ENCODE measurements at regions not wholly inside any gene's neighbourhood (a gene's known extent, or its start where the extent isn't known, plus 50 kb on each side); places are given as distances from the start of the nearest gene placed in this dataset.

DNA sequence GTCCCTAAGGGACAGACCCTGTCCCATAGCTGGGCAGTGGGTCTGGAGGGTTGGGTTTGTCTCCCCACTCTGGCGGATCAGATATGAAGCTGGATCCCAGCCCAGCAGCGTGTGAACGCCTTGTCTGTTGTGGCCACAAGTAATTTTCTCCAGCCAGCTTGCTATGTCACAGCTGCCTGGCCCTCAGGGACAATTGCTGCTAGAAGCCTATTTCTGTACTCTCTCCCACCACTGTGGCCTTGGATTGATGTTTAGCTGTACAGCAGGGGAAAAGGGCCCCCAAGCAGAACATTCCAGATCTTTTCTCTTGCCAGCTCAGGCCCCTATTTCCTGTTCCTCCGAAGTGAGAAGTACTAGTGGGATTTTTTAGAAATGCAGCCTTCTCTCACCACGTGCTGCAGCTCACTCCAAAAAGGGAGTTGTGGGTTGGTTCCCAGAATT is 53.5 kb upstream of the WAC start:
- H3K4me1 ChIP-seq (ENCODE audit: control insufficient read depth, extremely low read depth, insufficient read depth, low read length): no peaks in the 10 kb centered on the region
- no TSS peak for BruUV-seq (replicated peaks)
- TF ChIP-seq, protein P1, sequence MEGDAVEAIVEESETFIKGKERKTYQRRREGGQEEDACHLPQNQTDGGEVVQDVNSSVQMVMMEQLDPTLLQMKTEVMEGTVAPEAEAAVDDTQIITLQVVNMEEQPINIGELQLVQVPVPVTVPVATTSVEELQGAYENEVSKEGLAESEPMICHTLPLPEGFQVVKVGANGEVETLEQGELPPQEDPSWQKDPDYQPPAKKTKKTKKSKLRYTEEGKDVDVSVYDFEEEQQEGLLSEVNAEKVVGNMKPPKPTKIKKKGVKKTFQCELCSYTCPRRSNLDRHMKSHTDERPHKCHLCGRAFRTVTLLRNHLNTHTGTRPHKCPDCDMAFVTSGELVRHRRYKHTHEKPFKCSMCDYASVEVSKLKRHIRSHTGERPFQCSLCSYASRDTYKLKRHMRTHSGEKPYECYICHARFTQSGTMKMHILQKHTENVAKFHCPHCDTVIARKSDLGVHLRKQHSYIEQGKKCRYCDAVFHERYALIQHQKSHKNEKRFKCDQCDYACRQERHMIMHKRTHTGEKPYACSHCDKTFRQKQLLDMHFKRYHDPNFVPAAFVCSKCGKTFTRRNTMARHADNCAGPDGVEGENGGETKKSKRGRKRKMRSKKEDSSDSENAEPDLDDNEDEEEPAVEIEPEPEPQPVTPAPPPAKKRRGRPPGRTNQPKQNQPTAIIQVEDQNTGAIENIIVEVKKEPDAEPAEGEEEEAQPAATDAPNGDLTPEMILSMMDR (IDR thresholded peaks at IDR 0.05; ENCODE audit: extremely low read depth in 1 of 2, insufficient read depth in 1 of 2, low read depth in 1 of 2, low read length in 2 of 2): no peak
- TF ChIP-seq JUN (IDR thresholded peaks at IDR 0.05; ENCODE audit: borderline replicate concordance, insufficient read depth, insufficient read length, low read depth) (no peak), MYC (IDR thresholded peaks at IDR 0.05; ENCODE audit: low read depth, low read length) (no peak), POLR2A (IDR thresholded peaks at IDR 0.05; ENCODE audit: low read depth, low read length) (no peak), POLR2AphosphoS5 (IDR thresholded peaks at IDR 0.05; ENCODE audit: insufficient read depth, low read depth, low read length) (no peak), FOS (IDR thresholded peaks at IDR 0.05; ENCODE audit: borderline replicate concordance, insufficient read depth, low read length) (no peak), EZH2 (IDR thresholded peaks at IDR 0.05; ENCODE audit: borderline replicate concordance, low read depth, low read length, severe bottlenecking) (no peak), GATA2 (IDR thresholded peaks at IDR 0.05; ENCODE audit: insufficient read depth, insufficient read length, low read depth, low read length) (no peak)
- TF ChIP-seq, protein P2, sequence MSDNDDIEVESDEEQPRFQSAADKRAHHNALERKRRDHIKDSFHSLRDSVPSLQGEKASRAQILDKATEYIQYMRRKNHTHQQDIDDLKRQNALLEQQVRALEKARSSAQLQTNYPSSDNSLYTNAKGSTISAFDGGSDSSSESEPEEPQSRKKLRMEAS (IDR thresholded peaks at IDR 0.05; ENCODE audit: insufficient read depth, insufficient read length): no peak
- POLR2A ChIA-PET: no interaction called here
- no peak overlapping the region for H3K4me2 ChIP-seq (ENCODE audit: insufficient read depth, low read length)
- H3K27me3 ChIP-seq (ENCODE audit: control insufficient read depth in 2 of 2, insufficient read depth in 2 of 2, low read length in 2 of 2): no peaks in the 10 kb centered on the region
- no peak overlapping the region for H3K9ac ChIP-seq (replicated peaks; ENCODE audit: extremely low read depth, insufficient read depth, low read length)
- dilution Hi-C loops (cut with MboI; ENCODE audit: extremely low pct_ligation_motif_present, low sequenced_read_pairs): no loop called here
- intact Hi-C loops (cut with micrococcal nuclease): no loop called here
- H2AFZ ChIP-seq (ENCODE audit: low read depth, low read length): no peak overlapping the region
- H3K4me3 ChIP-seq (replicated peaks in 1 of 3; ENCODE audit: insufficient read depth in 1 of 3, low read depth in 1 of 3, low read length in 3 of 3): no peak overlapping the region
- no peaks in the 10 kb centered on the region for H3K9me3 ChIP-seq (replicated peaks; ENCODE audit: control insufficient read depth, insufficient read depth, low read length)
- no peaks in the 10 kb centered on the region for H3K79me2 ChIP-seq (ENCODE audit: control insufficient read depth, insufficient read depth, low read length)
- CTCF ChIA-PET: interaction anchor here (1.7 kb wide), 1 partner anchor 86 kb away, joined by 4 read pairs; no protein-coding TSS in a partner anchor
- H3K27ac ChIP-seq (ENCODE audit: insufficient read depth, low read depth, low read length): no peak overlapping the region
- DNase-seq (ENCODE audit: low read depth, low spot score): no peak
- H4K20me1 ChIP-seq (replicated peaks; ENCODE audit: control insufficient read depth, extremely low read depth, insufficient read depth, low read length): no peaks in the 10 kb centered on the region
- H3K36me3 ChIP-seq (ENCODE audit: control insufficient read depth in 2 of 2, extremely low read depth in 1 of 2, insufficient read depth in 2 of 2, low read length in 2 of 2): no peaks in the 10 kb centered on the region
- H3K9me1 ChIP-seq (replicated peaks; ENCODE audit: control insufficient read depth, extremely low read depth, insufficient read depth, low read length): no peaks in the 10 kb centered on the region
- no peak for FAIRE-seq
